SU-DHL-6 (cell line): ENCODE measurements at regions not wholly inside any gene's neighbourhood (a gene's known extent, or its start where the extent isn't known, plus 50 kb on each side); places are given as distances from the start of the nearest gene placed in this dataset.

Source experiments
- EZH2phosphoT487 ChIP-seq: fragments of 200-600 bp; sonication (generic), shearing (Covaris generic); conservative IDR thresholded peaks from 2 replicates; pipeline ENCODE4 v1.6.1; 2018; ENCODE audit warnings: mild to moderate bottlenecking, antibody characterized with exemption, low read length, moderate library complexity, mixed read lengths
- TF ChIP-seq, protein P1 (sequence below): fragments of 200-600 bp; sonication (generic); IDR thresholded peaks from one replicate; pipeline ENCODE4 v1.5.1; 2017; ENCODE audit warnings: antibody characterized with exemption, mild to moderate bottlenecking, low read length, moderate library complexity; ENCODE audit not compliant: insufficient read depth, poor library complexity, severe bottlenecking

DNA sequence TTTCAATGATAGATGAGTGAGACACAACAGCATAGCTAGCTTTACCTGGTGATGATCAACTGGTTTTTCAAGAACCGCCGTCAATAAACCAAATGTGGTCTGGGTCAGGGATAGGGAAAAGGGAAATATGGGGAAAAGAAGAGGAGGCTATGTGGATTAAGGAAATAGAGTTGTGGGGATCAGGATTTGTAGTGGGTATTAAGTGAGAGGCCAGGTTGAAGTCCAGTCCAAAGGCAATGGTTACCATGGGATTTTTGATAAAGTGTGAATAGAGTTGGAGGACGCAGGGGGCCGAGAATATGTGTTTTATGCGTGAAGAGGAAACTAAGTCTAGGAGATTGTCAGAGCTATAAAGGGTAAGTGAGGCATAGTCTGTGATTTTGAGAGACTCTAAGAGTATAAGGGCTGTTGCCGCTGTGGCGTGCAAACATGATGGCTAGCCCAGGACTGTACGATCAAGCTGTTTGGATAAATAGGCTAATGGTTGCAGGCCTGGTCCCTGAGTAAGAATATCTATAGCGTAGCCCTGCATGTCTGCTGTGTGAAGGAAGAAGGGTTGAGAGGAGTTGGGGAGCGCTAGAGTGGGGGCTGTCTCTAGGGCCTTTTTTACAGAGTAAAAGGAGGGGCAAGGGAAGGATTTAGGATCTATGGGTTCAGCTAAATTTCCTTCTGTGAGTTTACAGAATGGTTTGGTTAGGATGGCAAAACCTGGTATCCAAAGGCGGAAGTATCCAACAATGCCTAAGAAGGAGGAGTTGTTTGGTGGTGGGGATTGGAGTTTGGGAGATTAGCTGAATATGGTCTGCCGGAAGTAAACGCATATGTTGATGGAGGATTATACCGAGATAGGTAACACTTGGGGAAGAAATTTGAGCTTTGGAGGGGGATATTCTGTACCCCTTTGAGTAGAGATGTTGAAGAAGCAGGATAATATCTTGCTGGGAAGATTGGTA is 749.7 kb upstream of the ADGRB3 start:
- TF ChIP-seq, protein P1, sequence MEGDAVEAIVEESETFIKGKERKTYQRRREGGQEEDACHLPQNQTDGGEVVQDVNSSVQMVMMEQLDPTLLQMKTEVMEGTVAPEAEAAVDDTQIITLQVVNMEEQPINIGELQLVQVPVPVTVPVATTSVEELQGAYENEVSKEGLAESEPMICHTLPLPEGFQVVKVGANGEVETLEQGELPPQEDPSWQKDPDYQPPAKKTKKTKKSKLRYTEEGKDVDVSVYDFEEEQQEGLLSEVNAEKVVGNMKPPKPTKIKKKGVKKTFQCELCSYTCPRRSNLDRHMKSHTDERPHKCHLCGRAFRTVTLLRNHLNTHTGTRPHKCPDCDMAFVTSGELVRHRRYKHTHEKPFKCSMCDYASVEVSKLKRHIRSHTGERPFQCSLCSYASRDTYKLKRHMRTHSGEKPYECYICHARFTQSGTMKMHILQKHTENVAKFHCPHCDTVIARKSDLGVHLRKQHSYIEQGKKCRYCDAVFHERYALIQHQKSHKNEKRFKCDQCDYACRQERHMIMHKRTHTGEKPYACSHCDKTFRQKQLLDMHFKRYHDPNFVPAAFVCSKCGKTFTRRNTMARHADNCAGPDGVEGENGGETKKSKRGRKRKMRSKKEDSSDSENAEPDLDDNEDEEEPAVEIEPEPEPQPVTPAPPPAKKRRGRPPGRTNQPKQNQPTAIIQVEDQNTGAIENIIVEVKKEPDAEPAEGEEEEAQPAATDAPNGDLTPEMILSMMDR = no peak
- TF ChIP-seq EZH2phosphoT487 = no peak
